Activated CD4-positive, alpha-beta T cell treated with anti-CD3 and anti-CD28 coated beads for 1 hour (primary cell): ENCODE measurements at regions not wholly inside any gene's neighbourhood (a gene's known extent, or its start where the extent isn't known, plus 50 kb on each side); places are given as distances from the start of the nearest gene placed in this dataset.
"Not testable (repeated sequence)": the region's sequence is repeated elsewhere in the genome, so short reads cannot be mapped to it uniquely, and the experiment has no call there.

Source experiments
- DNase-seq: peaks from one replicate; pipeline ENCODE4 v3.0.0-alpha.2; 2020

- no peak for DNase-seq
Observed at GRCh38 chr2:120502761-120503160, 156.8 kb downstream of the INHBB start.

DNA sequence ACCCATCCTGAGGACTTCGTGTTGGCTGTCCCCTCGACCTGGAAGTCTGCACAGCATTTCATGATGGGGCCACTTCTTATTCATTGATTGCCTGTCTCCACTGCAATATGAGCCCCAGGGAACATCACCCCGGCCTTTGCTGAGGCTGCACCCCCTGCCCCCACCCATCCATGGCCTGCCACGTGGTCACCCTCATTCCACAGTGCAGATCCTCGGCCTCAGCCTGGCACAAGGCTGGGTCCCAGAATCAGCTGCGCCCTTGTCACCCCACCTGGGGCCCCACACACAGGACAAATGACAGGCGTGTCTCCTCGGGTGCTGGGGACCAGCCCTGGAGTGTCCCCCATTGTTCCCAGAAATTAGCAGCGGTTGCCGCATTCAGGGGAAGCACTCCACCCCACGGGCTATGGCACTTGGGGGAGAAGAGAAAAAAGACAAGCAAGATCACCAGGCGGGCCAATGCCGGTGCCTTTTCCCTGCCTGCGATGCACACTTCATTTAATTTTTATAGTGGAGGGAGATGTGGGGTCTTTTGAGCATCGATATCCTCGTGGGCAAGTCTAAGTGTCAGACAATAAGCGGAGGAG, 157.4 kb downstream of the INHBB start:
- no peak for DNase-seq

- no peak for DNase-seq
Observed at GRCh38 chr2:120503793-120504571, 158.0 kb downstream of the INHBB start.

- DNase-seq = no peak
Observed at GRCh38 chr2:120504936-120505705, 159.2 kb downstream of the INHBB start.

DNA sequence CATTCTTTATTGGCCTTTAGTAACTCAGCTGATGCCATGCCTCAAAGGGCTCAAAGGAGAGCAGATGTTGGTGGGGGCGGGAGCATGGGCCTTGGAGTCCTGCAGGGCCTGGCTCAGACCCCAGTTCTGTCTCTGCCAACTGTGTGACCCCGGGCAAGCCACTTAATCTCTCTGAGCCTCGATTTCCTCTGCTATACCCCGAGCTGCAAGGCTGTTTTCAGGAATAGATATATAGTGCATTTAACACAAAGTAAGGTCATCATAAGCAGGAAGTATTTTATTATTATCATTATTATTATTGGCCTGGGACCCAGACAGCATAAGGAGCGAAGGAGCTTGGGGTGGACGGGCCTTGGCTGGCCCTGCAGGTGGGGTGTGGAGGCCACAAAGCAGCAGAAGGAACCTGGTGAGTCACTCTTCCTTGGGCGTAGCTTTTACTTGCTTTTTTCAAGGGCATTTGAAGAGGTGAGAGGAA, 162.7 kb downstream of the INHBB start:
- DNase-seq = no peak

DNA sequence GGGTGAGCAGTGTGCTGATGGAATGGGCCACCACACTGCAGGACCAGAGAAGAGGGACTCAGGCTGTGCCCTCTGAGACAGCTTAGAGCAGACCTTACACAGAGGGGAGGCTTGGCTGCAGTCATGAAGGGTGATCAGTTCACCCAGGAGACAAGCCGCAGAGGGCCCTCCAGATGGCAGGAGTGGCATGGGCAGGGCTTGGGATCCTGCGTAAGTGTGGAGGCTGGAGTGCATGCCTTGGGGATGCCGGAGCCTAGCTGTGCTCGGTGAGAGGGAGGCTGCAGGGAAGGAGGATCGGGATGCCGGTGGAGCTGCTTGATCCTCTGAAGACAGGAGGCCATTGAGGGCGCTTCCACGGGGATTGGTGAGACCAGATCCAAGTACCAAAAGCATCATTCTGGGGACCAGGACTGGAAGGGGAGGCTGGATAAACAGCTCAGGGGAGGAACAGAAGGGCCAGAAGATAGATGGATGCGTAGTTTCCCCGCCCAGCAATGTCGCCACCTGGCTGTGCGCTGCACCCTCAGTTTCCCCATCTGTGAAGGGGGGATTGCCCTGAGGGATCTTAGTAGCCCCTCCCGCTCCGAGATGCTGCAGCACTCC, 163.4 kb downstream of the INHBB start:
- DNase-seq = no peak

- no peak for DNase-seq
Observed at GRCh38 chr2:120509991-120510735, 164.2 kb downstream of the INHBB start.

DNA sequence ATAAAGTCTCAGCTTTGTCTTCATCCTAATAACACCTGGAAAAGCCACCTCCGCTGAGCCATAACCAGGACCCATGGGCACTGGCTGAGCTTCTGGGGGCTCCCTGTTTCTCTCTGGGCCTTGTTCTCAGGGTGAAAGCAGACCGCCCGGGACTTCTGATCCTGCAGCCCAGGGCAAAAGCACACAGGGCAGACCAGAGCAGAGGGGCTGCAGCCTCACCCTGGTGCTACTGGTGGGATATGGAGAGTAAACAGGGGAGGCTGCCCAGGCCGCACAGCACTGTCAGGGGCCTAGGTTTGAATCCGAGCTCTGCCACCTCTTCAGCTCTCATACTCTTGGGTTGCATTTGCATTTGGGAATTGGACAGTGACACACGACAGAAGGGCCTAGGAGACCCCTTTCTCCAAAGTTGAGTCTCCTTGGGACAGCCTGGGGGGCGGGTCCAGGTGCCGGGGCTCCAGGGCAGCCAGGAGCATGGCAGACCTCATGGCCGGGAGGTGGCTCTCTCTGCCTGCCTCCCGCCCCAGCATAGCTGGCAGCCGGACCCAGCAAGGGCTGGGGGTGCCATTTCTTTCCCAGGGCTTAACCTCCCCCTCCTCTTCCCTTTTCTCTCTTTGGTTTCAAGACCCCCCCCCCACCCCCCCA, 164.9 kb downstream of the INHBB start:
- no peak for DNase-seq

DNA sequence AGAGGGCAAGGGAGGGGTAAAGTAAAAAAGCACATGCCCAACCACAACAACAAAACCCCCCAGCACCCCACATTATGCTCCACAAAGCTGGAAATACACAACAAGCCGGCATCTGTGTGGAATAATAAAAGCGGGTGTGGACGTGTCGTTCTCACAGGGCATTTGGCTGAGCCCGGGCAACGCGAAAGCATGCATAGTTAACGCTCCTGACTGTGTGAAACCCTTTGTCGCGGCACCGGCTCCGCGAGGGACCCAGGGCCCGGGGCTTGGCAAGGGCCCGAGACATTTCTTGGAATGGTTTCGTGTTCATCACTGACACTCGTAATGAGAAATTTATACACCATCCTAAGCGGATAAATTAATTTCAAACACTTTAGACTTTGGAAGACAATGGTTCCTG, 165.6 kb downstream of the INHBB start:
- DNase-seq = no peak

- no peak for DNase-seq
Observed at GRCh38 chr2:120511947-120512710, 166.2 kb downstream of the INHBB start.

DNA sequence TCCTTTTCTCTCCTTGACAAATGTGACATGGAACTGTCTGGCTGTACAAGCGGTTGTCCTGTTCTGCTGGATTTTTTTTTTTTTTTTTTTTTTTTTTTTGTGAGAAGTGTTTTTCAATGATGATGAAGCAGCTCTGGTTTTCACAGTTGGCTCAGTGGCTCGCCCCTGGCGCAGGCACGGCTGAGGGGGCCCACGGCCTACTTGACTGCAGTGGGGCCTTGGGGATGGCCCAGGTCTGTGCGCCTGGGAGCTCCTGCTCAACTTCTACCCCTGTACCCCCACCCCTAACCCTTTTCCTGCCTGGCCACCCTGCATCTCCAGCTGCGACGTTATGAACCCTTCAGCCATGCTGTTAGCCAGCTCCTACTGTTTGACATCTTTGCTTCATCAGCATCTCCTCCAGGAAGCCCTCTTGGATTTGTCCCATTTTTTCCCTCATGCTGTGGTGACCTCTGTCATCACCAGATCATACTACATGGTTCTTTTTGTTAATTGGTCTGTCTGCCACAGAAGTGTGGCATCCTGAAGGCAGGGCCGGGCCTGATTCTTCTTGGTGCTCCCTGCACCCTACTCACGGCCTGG, 167.9 kb downstream of the INHBB start:
- no peak for DNase-seq

DNA sequence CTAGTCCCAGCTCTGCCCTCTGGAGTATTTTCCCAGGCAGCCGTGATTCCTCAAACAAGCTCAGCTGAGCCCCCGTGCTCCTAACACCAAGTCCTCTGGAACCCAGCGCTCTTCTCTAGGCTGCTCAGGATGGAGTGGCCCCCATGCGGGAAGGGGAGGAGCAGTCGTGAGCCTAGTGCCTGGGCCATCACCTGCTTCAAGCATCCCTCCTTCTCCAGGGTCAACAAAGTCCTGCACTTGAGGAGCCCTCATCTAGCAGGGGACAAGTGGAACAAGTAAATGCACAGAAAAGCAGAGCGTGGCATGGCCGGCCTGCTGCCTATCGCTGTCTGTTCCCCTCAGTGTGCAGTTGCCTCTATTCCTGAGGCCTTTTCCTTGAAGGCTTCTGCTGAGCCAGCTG, 168.6 kb downstream of the INHBB start:
- no peak for DNase-seq

- DNase-seq = not testable (repeated sequence)
Observed at GRCh38 chr2:120515066-120515758, 169.3 kb downstream of the INHBB start.

DNA sequence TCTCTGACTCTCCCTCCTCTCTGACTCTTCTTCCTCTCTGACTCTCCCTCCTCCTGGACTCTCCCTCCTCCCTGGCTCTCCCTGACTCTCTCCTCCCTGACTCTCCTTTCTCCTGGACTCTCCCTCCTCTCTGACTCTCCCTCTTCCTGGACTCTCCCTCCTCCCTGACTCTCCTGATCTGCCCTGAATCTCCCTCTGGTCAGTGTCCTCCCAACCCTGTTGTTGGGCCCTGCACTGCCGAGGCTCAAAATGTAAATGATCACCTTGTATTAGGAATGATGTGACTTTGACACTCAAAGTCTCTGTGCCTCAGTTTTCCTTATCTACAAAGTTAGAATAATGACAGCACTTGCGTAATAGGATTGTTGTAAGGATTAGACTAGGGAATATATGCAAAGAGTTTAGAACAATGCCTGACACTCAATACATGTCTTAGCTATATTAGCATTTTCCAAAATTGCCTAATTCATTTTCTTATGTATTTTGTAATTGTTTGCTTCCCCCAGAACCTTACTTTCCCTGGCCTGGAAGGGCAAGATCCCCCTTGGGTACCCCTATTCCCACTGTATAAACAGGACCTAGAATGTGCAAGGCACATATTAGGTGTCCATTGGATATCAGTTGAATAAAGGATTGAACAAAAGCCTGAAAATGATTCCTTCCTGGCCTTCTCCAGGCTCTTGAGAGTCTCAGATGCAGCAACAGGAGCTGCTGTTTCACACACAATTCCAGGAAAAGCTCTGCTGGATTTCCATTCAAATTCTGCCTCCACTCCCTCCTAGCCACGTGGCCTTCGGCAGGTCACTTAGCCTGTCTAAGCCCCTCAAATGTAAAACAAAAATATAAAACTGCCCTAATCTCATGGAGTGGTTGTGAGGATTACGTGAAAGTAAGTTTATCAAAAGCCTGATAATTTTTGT, 170.1 kb downstream of the INHBB start:
- DNase-seq = no peak

- DNase-seq = no peak
Observed at GRCh38 chr2:120516679-120517314, 170.9 kb downstream of the INHBB start.

GRCh38 chr2:120517751-120518469, 172.0 kb downstream of the INHBB start:
- no peak for DNase-seq

DNA sequence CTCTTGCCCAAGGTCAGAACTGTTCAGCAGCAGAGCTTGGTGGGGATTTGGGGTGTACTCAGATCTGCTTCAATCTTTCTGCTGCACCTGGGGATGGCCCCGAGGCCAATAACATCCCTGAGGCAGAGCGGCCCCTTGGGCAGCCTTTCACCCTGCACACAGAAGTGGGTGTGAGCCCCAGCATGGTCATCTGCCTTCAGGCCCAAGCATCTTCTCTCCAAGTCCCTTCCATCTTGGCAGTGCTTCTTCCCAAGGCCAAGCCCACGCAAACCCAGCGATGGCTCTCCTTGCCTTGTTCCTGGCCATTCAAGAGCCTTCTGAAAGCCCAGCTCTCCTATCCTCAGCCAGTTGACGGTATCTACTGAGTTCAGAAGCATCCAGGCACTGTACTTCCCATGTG, 172.9 kb downstream of the INHBB start:
- no peak for DNase-seq

DNA sequence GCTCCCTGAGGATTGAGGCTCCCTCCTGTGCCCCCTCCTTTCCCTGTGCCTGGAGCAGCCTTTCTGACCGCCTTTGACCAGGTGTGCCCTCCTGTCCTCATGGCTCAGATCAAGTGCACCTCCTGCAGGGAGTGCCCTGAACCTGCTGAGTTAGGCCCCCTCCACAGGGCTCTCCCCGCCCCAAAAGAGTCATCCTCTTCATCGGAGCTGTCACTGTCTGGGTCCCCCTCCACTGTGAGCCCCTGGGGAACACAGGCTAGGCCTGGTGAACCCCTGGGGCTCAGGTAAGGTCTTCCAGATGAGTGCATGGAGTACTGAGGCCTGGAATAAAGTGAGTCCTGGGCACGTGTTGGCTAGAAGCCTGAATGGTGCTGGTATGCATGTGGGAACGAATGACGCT, 173.5 kb downstream of the INHBB start:
- no peak for DNase-seq
